ENCODE measurements at regions not wholly inside any gene's neighbourhood (a gene's known extent, or its start where the extent isn't known, plus 50 kb on each side); places are given as distances from the start of the nearest gene placed in this dataset.
"Not testable (repeated sequence)": the region's sequence is repeated elsewhere in the genome, so short reads cannot be mapped to it uniquely, and the experiment has no call there.

DNA sequence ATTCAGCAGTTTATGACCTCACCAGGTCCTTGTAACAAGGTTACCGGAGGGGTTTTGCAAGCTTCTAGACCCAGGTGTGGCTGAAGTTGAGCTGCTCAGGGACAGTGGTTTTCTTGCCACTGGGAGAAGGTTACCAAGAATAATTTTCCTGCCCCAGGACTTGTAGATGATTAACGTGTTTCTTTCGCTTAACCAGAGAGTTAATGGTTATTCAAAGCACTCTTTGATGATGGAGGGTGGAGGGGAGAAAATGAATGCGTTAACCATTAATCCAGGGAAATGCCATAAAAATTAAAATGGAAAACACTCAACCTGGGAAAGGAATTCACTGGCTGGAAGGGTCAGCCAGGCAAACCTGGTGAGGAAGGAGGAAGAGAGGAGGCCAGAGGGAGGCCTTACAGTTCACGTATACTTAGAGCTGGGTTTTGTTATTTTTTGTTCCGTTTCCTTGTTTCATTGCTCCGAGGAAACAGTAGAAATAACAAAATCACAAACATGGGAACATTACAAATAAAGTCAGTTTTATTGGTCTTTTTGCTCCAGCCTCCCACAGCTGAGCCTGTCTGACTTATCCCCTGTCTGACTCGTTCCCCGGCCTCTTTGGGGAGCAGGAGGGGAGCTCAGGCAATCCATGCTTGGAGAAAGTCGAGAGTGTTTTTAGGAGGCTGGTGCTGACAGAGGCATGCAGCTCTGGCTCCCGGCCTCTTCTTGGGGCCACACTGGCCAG lies 207.5 kb upstream of the IRF2BP2 start (continued):
- TF ChIP-seq FOXA3 (CRISPR knock-in tag; IDR thresholded peaks at IDR 0.05) = peak; percentile 45
- TF ChIP-seq GATAD2A (CRISPR knock-in tag; IDR thresholded peaks at IDR 0.05) = peak; percentile 58
- TF ChIP-seq, protein P1, sequence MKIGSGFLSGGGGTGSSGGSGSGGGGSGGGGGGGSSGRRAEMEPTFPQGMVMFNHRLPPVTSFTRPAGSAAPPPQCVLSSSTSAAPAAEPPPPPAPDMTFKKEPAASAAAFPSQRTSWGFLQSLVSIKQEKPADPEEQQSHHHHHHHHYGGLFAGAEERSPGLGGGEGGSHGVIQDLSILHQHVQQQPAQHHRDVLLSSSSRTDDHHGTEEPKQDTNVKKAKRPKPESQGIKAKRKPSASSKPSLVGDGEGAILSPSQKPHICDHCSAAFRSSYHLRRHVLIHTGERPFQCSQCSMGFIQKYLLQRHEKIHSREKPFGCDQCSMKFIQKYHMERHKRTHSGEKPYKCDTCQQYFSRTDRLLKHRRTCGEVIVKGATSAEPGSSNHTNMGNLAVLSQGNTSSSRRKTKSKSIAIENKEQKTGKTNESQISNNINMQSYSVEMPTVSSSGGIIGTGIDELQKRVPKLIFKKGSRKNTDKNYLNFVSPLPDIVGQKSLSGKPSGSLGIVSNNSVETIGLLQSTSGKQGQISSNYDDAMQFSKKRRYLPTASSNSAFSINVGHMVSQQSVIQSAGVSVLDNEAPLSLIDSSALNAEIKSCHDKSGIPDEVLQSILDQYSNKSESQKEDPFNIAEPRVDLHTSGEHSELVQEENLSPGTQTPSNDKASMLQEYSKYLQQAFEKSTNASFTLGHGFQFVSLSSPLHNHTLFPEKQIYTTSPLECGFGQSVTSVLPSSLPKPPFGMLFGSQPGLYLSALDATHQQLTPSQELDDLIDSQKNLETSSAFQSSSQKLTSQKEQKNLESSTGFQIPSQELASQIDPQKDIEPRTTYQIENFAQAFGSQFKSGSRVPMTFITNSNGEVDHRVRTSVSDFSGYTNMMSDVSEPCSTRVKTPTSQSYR (CRISPR knock-in tag; IDR thresholded peaks at IDR 0.05; ENCODE audit: borderline replicate concordance) = peak; percentile 64; the same call in 1 of the 2 replicates
- TF ChIP-seq ELF3 (CRISPR knock-in tag; IDR thresholded peaks at IDR 0.05) = peak; percentile 76

DNA sequence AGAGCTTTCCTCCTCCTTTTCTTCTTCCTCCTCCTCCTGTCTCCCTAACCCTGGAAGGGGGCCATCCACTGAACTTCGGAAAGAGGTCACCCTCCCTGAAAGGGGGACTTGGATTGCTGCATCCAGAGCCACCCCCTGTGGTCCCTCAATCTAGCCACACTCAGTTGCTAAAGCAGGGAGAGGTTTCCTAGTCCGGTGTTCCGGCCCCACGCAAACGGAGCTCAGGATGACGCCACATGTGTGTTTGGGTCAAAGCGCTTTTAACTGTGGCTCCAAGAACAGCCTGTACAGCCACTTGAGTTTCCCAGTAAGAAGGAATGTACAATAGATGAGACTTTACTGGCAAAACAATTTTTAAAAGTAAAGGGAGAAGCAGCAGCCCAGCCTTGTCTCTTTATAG lies 206.9 kb upstream of the IRF2BP2 start:
- BruUV-seq (replicated peaks) = TSS peak; percentile 93
- in situ Hi-C loops (cut with HindIII; ENCODE audit: extremely low pct_ligation_motif_present, low pct_unique_long_range_greater_than_20kb); H3K27me3 ChIP-seq (ENCODE audit: control insufficient read depth in 1 of 2, insufficient read depth in 2 of 2, low read length in 2 of 2); H3K79me2 ChIP-seq (ENCODE audit: insufficient read depth, low read length); H3K9me3 ChIP-seq (ENCODE audit: low read length); H4K20me1 ChIP-seq (ENCODE audit: insufficient read depth, low read length); DNase-seq (ENCODE audit: low spot score); CTCF ChIA-PET (ENCODE audit: low intra/inter-chr PET ratio, low total read pairs); FAIRE-seq; H2AFZ ChIP-seq (ENCODE audit: low read length); H3K36me3 ChIP-seq (replicated peaks in 1 of 2; ENCODE audit: control insufficient read depth in 1 of 2, insufficient read depth in 2 of 2, low read length in 2 of 2): not testable (repeated sequence)
- intact Hi-C loops (cut with micrococcal nuclease; ENCODE audit: unreplicated experiment) = loop anchor here (10.0 kb wide), 2 partner anchors 58 to 212 kb away; no protein-coding TSS in a partner anchor
- Histone ChIP-seq H3K9ac (ENCODE audit: insufficient read depth, low read depth, low read length) (peak overlapping the region; percentile 83), H3K4me1 (ENCODE audit: insufficient read depth, low read length) (peaks cover 40% of the 10 kb centered on the region), H3K27ac (ENCODE audit: extremely low read length, insufficient read depth, low read length) (peak overlapping the region; percentile 95), H3K4me3 (replicated peaks in 1 of 3; ENCODE audit: insufficient read depth in 1 of 3, low read depth in 2 of 3, low read length in 3 of 3) (peak overlapping the region in 1 of 3 experiments; percentile 37; a peak in 3 of 6 replicates), H3K4me2 (ENCODE audit: low read depth, low read length) (peak overlapping the region; percentile 75)
- ATAC-seq = peak; percentile 20
- POLR2A ChIA-PET = interaction anchor here (0.9 to 1.3 kb wide), 7 partner anchors 49 to 267 kb away, joined by 3 to 5 read pairs (median 3); partner anchors contain the start of gene IRF2BP2
- WGBS (ENCODE audit: low lambda C conversion rate) = 2% methylated on average over 6 of the region's 7 CpGs
- TF ChIP-seq YY1 (IDR thresholded peaks at IDR 0.05; ENCODE audit: insufficient read depth, insufficient replicate concordance, low read depth, low read length) (peak; percentile 5), POLR2G (IDR thresholded peaks at IDR 0.05; ENCODE audit: low read depth, low read length) (peak; percentile 72), RBFOX2 (IDR thresholded peaks at IDR 0.05; ENCODE audit: low read depth, low read length) (peak; percentile 64), REPIN1 (CRISPR knock-in tag; IDR thresholded peaks at IDR 0.05; ENCODE audit: borderline replicate concordance, low read depth) (peak; percentile 8; the same call in 1 of the 2 replicates), ZC3H4 (CRISPR knock-in tag; IDR thresholded peaks at IDR 0.05; ENCODE audit: borderline replicate concordance) (peak; percentile 98), POLR2A (IDR thresholded peaks at IDR 0.05; ENCODE audit: insufficient read depth in 1 of 2, low read depth in 2 of 2, low read length in 2 of 2) (peak; percentile 5 to 43; a peak in 2 of 4 replicates), THAP11 (CRISPR knock-in tag; IDR thresholded peaks at IDR 0.05) (0 out of 2 replicates have a peak, but pooled peaks have one; percentile 1), SSRP1 (CRISPR knock-in tag; IDR thresholded peaks at IDR 0.05) (peak; percentile 54; the same call in 1 of the 2 replicates)
- TF ChIP-seq, protein P2, sequence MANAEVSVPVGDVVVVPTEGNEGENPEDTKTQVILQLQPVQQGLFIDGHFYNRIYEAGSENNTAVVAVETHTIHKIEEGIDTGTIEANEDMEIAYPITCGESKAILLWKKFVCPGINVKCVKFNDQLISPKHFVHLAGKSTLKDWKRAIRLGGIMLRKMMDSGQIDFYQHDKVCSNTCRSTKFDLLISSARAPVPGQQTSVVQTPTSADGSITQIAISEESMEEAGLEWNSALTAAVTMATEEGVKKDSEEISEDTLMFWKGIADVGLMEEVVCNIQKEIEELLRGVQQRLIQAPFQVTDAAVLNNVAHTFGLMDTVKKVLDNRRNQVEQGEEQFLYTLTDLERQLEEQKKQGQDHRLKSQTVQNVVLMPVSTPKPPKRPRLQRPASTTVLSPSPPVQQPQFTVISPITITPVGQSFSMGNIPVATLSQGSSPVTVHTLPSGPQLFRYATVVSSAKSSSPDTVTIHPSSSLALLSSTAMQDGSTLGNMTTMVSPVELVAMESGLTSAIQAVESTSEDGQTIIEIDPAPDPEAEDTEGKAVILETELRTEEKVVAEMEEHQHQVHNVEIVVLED (CRISPR knock-in tag; IDR thresholded peaks at IDR 0.05; ENCODE audit: borderline replicate concordance) = peak; percentile 7; the same call in 1 of the 2 replicates
- TF ChIP-seq, protein P3, sequence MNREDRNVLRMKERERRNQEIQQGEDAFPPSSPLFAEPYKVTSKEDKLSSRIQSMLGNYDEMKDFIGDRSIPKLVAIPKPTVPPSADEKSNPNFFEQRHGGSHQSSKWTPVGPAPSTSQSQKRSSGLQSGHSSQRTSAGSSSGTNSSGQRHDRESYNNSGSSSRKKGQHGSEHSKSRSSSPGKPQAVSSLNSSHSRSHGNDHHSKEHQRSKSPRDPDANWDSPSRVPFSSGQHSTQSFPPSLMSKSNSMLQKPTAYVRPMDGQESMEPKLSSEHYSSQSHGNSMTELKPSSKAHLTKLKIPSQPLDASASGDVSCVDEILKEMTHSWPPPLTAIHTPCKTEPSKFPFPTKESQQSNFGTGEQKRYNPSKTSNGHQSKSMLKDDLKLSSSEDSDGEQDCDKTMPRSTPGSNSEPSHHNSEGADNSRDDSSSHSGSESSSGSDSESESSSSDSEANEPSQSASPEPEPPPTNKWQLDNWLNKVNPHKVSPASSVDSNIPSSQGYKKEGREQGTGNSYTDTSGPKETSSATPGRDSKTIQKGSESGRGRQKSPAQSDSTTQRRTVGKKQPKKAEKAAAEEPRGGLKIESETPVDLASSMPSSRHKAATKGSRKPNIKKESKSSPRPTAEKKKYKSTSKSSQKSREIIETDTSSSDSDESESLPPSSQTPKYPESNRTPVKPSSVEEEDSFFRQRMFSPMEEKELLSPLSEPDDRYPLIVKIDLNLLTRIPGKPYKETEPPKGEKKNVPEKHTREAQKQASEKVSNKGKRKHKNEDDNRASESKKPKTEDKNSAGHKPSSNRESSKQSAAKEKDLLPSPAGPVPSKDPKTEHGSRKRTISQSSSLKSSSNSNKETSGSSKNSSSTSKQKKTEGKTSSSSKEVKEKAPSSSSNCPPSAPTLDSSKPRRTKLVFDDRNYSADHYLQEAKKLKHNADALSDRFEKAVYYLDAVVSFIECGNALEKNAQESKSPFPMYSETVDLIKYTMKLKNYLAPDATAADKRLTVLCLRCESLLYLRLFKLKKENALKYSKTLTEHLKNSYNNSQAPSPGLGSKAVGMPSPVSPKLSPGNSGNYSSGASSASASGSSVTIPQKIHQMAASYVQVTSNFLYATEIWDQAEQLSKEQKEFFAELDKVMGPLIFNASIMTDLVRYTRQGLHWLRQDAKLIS (CRISPR knock-in tag; IDR thresholded peaks at IDR 0.05) = peak; percentile 86; the same call in 1 of the 2 replicates
